BLaER1 treated with 17β-estradiol and CSF1 and Interleukin-3, amounts not matched to agents 10 nM and 100 nM (cell line): ENCODE measurements at regions not wholly inside any gene's neighbourhood (a gene's known extent, or its start where the extent isn't known, plus 50 kb on each side); places are given as distances from the start of the nearest gene placed in this dataset.

ENCODE experiments used
- H3K27ac ChIP-seq, 11 experiments: shearing (Covaris generic); formaldehyde crosslinking; 2 replicates each; pipeline ENCODE4 v1.8.1; 2022
- H3K27me3 ChIP-seq, 11 experiments: shearing (Covaris generic); formaldehyde crosslinking; 2 replicates each; pipeline ENCODE4 v1.8.1; 2022
- H3K36me3 ChIP-seq, 11 experiments: shearing (Covaris generic); formaldehyde crosslinking; 2 replicates each; pipeline ENCODE4 v1.8.1; 2022
- H3K4me1 ChIP-seq, 10 experiments: shearing (Covaris generic); formaldehyde crosslinking; 2 replicates each; pipeline ENCODE4 v1.8.1; 2022
- H3K4me2 ChIP-seq, 11 experiments: shearing (Covaris generic); formaldehyde crosslinking; 2 replicates each; pipeline ENCODE4 v1.8.1; 2022
- H3K4me3 ChIP-seq, 10 experiments: shearing (Covaris generic); formaldehyde crosslinking; 2 replicates each; pipeline ENCODE4 v1.8.1; 2022
- H3K9ac ChIP-seq, 11 experiments: shearing (Covaris generic); formaldehyde crosslinking; 2 replicates each; pipeline ENCODE4 v1.8.1; 2022
- H3K9me3 ChIP-seq, 11 experiments: shearing (Covaris generic); formaldehyde crosslinking; replicated peaks in 1 of 11; 2 replicates each; pipeline ENCODE4 v1.8.1; 2022
- H4K20me1 ChIP-seq, 11 experiments: shearing (Covaris generic); formaldehyde crosslinking; 2 replicates each; pipeline ENCODE4 v1.8.1; 2022
- Cebpa-rat ChIP-seq, 11 experiments: shearing (Covaris generic); IDR thresholded peaks; 2 replicates each; pipeline ENCODE4 v1.8.1; 2022

DNA sequence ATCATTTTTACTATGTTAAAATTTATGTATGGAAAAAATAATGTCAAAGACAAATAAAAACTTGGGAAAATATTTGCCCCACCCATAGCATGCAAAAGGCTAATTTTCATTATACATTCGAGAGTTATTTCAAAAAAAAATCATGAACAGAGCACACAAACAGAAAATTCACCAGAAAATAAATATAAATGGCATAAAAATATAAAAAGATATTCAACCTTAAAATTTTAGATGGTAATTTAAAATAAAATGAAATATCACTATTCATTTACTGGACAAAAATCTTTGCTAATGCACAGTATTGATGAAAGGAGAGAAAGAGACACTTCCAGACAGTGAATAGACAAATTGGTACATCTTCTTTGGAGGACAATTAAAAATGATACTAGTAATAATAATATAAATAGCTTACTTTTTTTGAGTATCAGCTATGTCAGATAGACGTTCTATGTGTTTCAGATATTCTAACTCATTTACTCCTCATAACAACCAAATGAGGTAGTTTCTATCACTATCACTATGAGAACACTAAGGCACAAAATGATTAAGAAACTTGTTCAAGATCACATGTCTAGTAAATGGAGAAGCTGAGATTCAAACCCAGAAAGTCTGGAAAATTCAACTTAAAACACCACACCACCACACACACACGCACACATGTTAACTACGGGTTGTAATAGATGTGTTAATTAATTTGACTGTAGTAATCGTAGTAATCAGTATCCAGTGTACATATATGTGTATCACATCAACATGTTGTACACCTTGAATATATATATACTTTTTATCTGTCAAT is 63.0 kb downstream of the CCDC71L start:
- peak overlapping the region in 3 of 11 experiments; percentile 30 to 49 (median 38); a peak in 1 of 22 replicates for H3K4me2 ChIP-seq
- no peak overlapping the region for H3K9ac ChIP-seq

DNA sequence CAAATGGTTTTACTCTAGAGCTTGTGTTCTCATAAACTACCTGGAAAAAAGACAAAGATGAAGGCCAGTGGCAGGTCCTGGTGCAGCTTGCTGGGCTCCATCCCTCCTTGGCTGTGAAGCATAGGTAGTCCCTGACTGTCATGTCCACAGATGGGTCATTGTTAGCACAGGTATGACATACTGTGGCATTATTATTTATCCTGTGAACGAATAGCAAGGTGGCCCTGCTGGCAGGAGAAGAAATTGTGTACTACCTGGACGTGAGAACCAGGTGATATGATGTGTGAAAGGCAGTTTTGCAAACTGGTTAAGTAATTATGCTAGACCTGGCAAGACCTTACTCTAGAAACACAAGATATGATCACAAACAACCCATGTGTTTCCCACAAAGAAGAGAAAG is 63.9 kb downstream of the CCDC71L start:
- H3K4me1 ChIP-seq = 0 out of 20 replicates have a peak, but pooled peaks cover 0 to 4% (median 0%) of the 10 kb centered on the region in 10 experiments
- H3K36me3 ChIP-seq = no peaks in the 10 kb centered on the region
- no peak overlapping the region for H3K4me2 ChIP-seq
- H3K9ac ChIP-seq = no peak overlapping the region
- H3K4me3 ChIP-seq = no peak overlapping the region
- H3K27ac ChIP-seq = no peak overlapping the region
- no peak for TF ChIP-seq Cebpa-rat (IDR thresholded peaks at IDR 0.05)
- no peaks in the 10 kb centered on the region for H3K27me3 ChIP-seq
- peaks cover 0 to 5% (median 0%) of the 10 kb centered on the region in 11 experiments; a peak in 2 of 22 replicates for H3K9me3 ChIP-seq
- no peaks in the 10 kb centered on the region for H4K20me1 ChIP-seq

More for the DNA sequence above, 63.0 kb downstream of the CCDC71L start:
- no peak for TF ChIP-seq Cebpa-rat (IDR thresholded peaks at IDR 0.05)
- peaks cover 0 to 5% (median 0%) of the 10 kb centered on the region in 11 experiments; a peak in 2 of 22 replicates for H3K9me3 ChIP-seq
- peak overlapping the region in 1 of 10 experiments; percentile 27; a peak in 1 of 20 replicates for H3K4me3 ChIP-seq
- no peaks in the 10 kb centered on the region for H3K36me3 ChIP-seq
- H3K27me3 ChIP-seq = no peaks in the 10 kb centered on the region
- H3K27ac ChIP-seq = peak overlapping the region in 1 of 11 experiments; percentile 51; a peak in 1 of 22 replicates
- no peaks in the 10 kb centered on the region for H4K20me1 ChIP-seq
- H3K4me1 ChIP-seq = 0 out of 20 replicates have a peak, but pooled peaks cover 0 to 4% (median 0%) of the 10 kb centered on the region in 10 experiments

DNA sequence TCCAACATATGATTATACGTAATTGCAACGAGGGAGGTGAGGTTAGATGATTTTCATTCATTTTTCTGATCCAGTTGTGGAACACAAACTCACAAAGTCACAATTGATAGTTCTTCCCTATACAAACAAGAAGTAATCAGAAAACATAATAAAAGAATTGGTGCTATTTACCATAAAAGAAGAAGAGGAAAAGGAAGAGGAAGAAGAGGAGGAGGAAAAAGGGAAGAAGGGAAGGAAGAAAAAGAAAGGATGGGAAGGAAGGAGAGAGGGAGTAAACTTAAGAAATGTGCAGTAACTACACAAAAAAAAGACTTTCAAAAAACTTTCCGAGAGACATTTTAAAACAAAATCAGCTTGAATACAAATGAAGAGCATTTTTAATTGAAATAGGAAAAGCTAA is 65.0 kb downstream of the CCDC71L start:
- H3K4me2 ChIP-seq = no peak overlapping the region
- H4K20me1 ChIP-seq = no peaks in the 10 kb centered on the region
- H3K9me3 ChIP-seq = peaks cover 0 to 5% (median 0%) of the 10 kb centered on the region in 11 experiments; a peak in 3 of 22 replicates
- H3K27ac ChIP-seq = no peak overlapping the region
- no peaks in the 10 kb centered on the region for H3K36me3 ChIP-seq
- no peak overlapping the region for H3K4me3 ChIP-seq
- TF ChIP-seq Cebpa-rat (IDR thresholded peaks at IDR 0.05) = no peak
- no peak overlapping the region for H3K9ac ChIP-seq
- no peaks in the 10 kb centered on the region for H3K27me3 ChIP-seq
- H3K4me1 ChIP-seq = 0 out of 20 replicates have a peak, but pooled peaks cover 0 to 4% (median 0%) of the 10 kb centered on the region in 10 experiments

DNA sequence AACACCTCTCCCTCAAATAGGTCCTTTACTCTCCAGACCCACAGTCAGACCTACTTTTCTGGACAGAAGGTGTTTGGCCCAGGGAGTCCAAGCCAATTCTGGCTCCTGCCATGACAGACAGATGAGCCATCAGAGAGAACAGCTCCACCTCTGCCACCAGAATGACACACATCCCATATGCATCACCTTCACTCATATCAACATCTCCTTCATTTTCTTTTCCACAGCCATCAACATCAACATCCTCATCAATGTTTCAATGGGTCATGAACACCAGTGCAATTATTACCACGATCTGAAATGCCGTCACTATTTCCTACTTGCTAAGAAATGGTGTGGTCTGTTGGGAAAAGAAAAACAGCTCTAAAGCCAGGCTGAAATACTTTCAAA is 67.9 kb downstream of the CCDC71L start:
- H3K9me3 ChIP-seq = peaks cover 0 to 10% (median 0%) of the 10 kb centered on the region in 11 experiments; a peak in 2 of 22 replicates

DNA sequence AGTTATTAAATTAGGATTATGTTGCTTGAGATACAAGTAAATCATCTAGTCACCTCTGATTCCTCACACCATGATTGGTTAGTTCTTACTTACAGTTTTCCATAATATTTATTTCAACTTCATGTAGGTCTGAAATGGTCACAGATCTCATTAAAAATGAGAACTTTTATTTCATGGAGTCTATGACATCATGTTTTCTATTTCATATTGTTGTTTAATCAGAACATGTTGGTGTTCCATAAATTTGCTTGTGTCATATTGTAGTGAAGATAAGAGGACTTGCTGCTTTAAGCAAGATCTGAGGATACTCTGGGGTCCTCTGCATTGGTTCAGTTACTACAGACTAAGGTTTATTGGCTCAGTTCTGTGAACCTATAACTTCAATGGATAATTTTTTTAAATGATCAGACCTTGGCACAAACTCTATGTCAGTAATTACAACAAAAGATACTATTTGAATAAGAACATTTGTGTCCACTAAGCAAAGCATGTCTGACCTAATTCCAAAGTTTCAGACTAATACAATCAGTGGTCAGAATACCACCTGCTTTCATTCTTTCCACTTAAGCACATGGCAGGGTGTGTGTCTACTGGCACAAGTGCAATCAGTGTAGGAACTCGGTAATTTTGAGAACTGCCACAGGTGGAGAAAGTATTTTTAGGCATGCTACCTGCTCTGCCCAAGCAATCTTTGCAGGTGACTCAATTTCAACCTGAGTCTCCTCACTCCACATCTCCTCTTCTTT is 68.5 kb downstream of the CCDC71L start:
- no peak overlapping the region for H3K4me2 ChIP-seq
- TF ChIP-seq Cebpa-rat (IDR thresholded peaks at IDR 0.05) = no peak

More for the DNA sequence above, 67.9 kb downstream of the CCDC71L start:
- H3K4me2 ChIP-seq = no peak overlapping the region
- H3K36me3 ChIP-seq = no peaks in the 10 kb centered on the region
- no peak overlapping the region for H3K27ac ChIP-seq
- H4K20me1 ChIP-seq = no peaks in the 10 kb centered on the region
- no peak overlapping the region for H3K9ac ChIP-seq
- peaks cover 0 to 9% (median 0%) of the 10 kb centered on the region in 10 experiments; a peak in 2 of 20 replicates for H3K4me1 ChIP-seq
- H3K4me3 ChIP-seq = no peak overlapping the region
- no peak for TF ChIP-seq Cebpa-rat (IDR thresholded peaks at IDR 0.05)
- no peaks in the 10 kb centered on the region for H3K27me3 ChIP-seq

DNA sequence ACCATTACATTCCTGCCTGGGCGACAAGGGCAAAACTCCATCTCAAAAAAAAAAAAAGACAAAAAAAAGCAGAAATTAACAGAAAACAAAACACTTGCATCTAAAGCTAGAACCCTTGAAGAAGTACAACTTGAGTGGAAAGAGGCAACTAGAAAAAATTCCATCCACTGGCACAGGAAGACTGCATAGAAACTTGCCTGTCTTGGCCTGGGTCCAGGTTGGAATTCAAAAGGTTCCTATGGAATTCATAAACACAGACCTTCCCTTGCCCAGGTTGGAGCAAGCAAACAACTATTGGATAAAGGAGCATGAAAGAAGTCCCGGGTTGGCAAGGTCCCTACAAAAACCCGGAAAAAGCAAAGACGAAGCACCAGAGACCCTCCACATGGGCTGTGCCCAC is 69.8 kb downstream of the CCDC71L start:
- Histone ChIP-seq H3K9me3 (peaks cover 0 to 10% (median 0%) of the 10 kb centered on the region in 11 experiments; a peak in 2 of 22 replicates), H3K27me3 (no peaks in the 10 kb centered on the region), H3K4me2 (no peak overlapping the region), H3K9ac (no peak overlapping the region), H3K4me1 (peaks cover 0 to 9% (median 0%) of the 10 kb centered on the region in 10 experiments; a peak in 2 of 20 replicates), H4K20me1 (no peaks in the 10 kb centered on the region), H3K4me3 (no peak overlapping the region), H3K36me3 (no peaks in the 10 kb centered on the region), H3K27ac (no peak overlapping the region)
- TF ChIP-seq Cebpa-rat (IDR thresholded peaks at IDR 0.05) = no peak

More for the DNA sequence above, 68.5 kb downstream of the CCDC71L start:
- H3K4me3 ChIP-seq = no peak overlapping the region
- no peak overlapping the region for H3K27ac ChIP-seq
- H4K20me1 ChIP-seq = no peaks in the 10 kb centered on the region
- H3K4me1 ChIP-seq = peaks cover 0 to 9% (median 0%) of the 10 kb centered on the region in 10 experiments; a peak in 2 of 20 replicates
- H3K9me3 ChIP-seq = peaks cover 0 to 10% (median 0%) of the 10 kb centered on the region in 11 experiments; a peak in 2 of 22 replicates
- H3K36me3 ChIP-seq = no peaks in the 10 kb centered on the region
- H3K9ac ChIP-seq = no peak overlapping the region
- H3K27me3 ChIP-seq = no peaks in the 10 kb centered on the region

DNA sequence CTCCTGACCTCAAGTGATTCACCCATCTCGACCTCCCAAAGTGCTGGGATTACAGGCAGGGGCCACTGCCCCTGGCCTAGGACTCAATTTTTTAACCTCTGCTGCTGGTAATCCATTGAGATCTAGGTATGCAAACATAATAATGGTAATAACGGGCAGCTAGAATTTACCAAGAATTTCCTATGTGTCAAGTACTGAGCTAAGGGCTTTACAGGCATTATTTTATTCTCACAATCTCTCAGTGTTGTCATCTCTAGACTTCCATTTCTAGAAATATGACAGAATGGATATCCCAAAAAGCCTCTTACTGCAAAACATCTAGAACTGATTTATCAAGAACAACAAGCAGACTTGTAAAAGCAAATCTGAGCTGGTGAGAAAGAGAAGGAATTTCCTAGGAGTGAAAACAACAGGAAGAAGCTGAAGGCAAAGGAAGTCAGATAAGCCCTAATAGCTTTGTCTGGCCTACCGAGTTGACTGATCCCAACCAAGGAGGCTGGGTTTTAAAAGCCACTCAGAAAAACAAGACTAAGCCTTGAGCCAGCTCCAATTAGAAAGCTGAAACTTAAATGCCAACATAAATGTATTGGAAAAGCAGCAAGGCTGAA is 70.6 kb downstream of the CCDC71L start:
- TF ChIP-seq Cebpa-rat (IDR thresholded peaks at IDR 0.05) = no peak
- Histone ChIP-seq H3K27ac (no peak overlapping the region), H3K9ac (no peak overlapping the region)

DNA sequence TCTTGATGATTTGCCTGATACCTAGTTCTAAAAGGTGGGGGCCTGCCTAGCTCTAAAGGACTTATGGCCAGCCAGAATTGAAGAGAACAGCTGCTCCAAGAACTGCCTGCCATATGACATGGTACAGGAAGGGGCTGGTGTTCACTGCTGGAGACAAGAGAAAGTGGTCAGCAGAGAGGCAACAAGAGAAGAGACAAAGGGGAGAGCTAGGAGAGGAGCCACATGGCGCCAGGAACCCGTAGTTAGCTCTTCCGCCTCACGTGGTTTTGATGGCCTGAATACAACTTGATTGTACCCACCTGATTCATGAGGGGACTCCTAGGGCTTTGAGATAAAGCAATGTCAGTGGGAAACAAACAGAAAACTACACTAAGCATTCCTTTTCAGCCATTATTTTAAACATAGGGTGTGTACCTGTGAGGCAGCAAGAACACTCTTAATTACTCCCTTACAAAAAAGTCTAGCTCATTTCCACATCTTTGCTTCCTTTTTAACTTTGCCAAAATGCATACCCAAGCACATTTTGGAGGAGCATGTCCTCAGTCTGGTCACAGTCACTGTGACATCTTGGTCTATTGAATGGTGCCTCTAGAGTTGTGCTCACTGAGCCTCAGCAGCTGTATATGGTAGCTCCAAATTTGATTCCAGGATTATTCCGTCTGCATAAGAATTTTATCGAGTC is 71.6 kb downstream of the CCDC71L start:
- no peak overlapping the region for H3K27ac ChIP-seq
- no peak for TF ChIP-seq Cebpa-rat (IDR thresholded peaks at IDR 0.05)
- H3K9ac ChIP-seq = no peak overlapping the region
- H3K9me3 ChIP-seq = peaks cover 0 to 10% (median 0%) of the 10 kb centered on the region in 11 experiments; a peak in 3 of 22 replicates
- 0 out of 22 replicates have a peak overlapping the region, but pooled peaks of 1 of the 11 experiments have one; percentile 25 for H3K4me2 ChIP-seq
- no peaks in the 10 kb centered on the region for H3K27me3 ChIP-seq
- no peaks in the 10 kb centered on the region for H4K20me1 ChIP-seq
- peaks cover 0 to 9% (median 0%) of the 10 kb centered on the region in 10 experiments; a peak in 2 of 20 replicates for H3K4me1 ChIP-seq
- no peaks in the 10 kb centered on the region for H3K36me3 ChIP-seq
- no peak overlapping the region for H3K4me3 ChIP-seq

More for the DNA sequence above, 70.6 kb downstream of the CCDC71L start:
- Histone ChIP-seq H3K27me3 (no peaks in the 10 kb centered on the region), H3K4me2 (no peak overlapping the region), H3K4me1 (peaks cover 0 to 9% (median 0%) of the 10 kb centered on the region in 10 experiments; a peak in 2 of 20 replicates), H3K9me3 (peaks cover 0 to 10% (median 0%) of the 10 kb centered on the region in 11 experiments; a peak in 2 of 22 replicates), H4K20me1 (no peaks in the 10 kb centered on the region), H3K4me3 (no peak overlapping the region), H3K36me3 (no peaks in the 10 kb centered on the region)
